ENCODE measurements at regions not wholly inside any gene's neighbourhood (a gene's known extent, or its start where the extent isn't known, plus 50 kb on each side); places are given as distances from the start of the nearest gene placed in this dataset.

GRCh38 chr1:38677311-38677710 lies 182.3 kb downstream of the RRAGC start:
- ChIA-PET POLR2A (no interaction called here), CTCF (interaction anchor here (0.6 kb wide), 1 partner anchor 43 kb away, joined by 5 read pairs; no protein-coding TSS in a partner anchor)
- H3K9me3 Mint-ChIP-seq, result no peaks in the 10 kb centered on the region
- no peak overlapping the region for H3K4me3 Mint-ChIP-seq
- ATAC-seq, result no peak
- DNase-seq (ENCODE audit: low spot score), result no peak
- H3K36me3 Mint-ChIP-seq, result no peaks in the 10 kb centered on the region
- 0 out of 2 replicates have a peak, but pooled peaks cover 4% of the 10 kb centered on the region for H3K4me1 Mint-ChIP-seq
- TF ChIP-seq NR1H2 (CRISPR knock-in tag; IDR thresholded peaks at IDR 0.05) (no peak), TP53 (CRISPR knock-in tag; IDR thresholded peaks at IDR 0.05) (no peak), TCF7 (CRISPR knock-in tag; IDR thresholded peaks at IDR 0.05; ENCODE audit: low read depth) (no peak), ZBTB43 (CRISPR knock-in tag; IDR thresholded peaks at IDR 0.05) (no peak), ZNF532 (CRISPR knock-in tag; IDR thresholded peaks at IDR 0.05; ENCODE audit: borderline replicate concordance) (no peak), RELA (CRISPR knock-in tag; IDR thresholded peaks at IDR 0.05; ENCODE audit: borderline replicate concordance) (no peak), TEAD4 (CRISPR knock-in tag; IDR thresholded peaks at IDR 0.05) (no peak), ATF3 (CRISPR knock-in tag; conservative IDR thresholded peaks at IDR 0.05) (no peak), ELF4 (CRISPR knock-in tag; IDR thresholded peaks at IDR 0.05; ENCODE audit: low read depth) (no peak), KAT7 (CRISPR knock-in tag; IDR thresholded peaks at IDR 0.05; ENCODE audit: borderline replicate concordance) (no peak), ZNF425 (CRISPR knock-in tag; conservative IDR thresholded peaks at IDR 0.05) (no peak), HMGXB4 (CRISPR knock-in tag; IDR thresholded peaks at IDR 0.05) (no peak), ATF2 (CRISPR knock-in tag; IDR thresholded peaks at IDR 0.05; ENCODE audit: borderline replicate concordance, low read depth) (no peak), TEAD1 (CRISPR knock-in tag; IDR thresholded peaks at IDR 0.05) (no peak), ZBTB21 (CRISPR knock-in tag; IDR thresholded peaks at IDR 0.05; ENCODE audit: borderline replicate concordance) (no peak), E2F5 (CRISPR knock-in tag; IDR thresholded peaks at IDR 0.05) (no peak), USF2 (CRISPR knock-in tag; IDR thresholded peaks at IDR 0.05) (no peak), MAX (CRISPR knock-in tag; IDR thresholded peaks at IDR 0.05) (no peak), ZMAT4 (CRISPR knock-in tag; IDR thresholded peaks at IDR 0.05) (no peak)
- H3K27me3 Mint-ChIP-seq (ENCODE audit: low read depth), result no peaks in the 10 kb centered on the region
- H3K27ac Mint-ChIP-seq, result no peak overlapping the region

Data from WTC11 (cell line).